Sigmoid colon (tissue), 6 donors: ENCODE measurements at regions not wholly inside any gene's neighbourhood (a gene's known extent, or its start where the extent isn't known, plus 50 kb on each side); places are given as distances from the start of the nearest gene placed in this dataset.
"Not testable (repeated sequence)": the region's sequence is repeated elsewhere in the genome, so short reads cannot be mapped to it uniquely, and the experiment has no call there.

Experiments
- DNase-seq: peaks from one replicate; pipeline ENCODE4 v3.0.0-alpha.2; 2019
- H3K27ac ChIP-seq, 4 donors: fragments of 200-600 bp; sonication (generic); one replicate each; pipeline ENCODE4 v1.5.1; 2016 to 2019; ENCODE audit warnings: mild to moderate bottlenecking in 1 of 4
- H3K27me3 ChIP-seq, 3 donors: fragments of 200-600 bp; sonication (generic); one replicate each; pipeline ENCODE4 v1.5.1; 2019; ENCODE audit warnings: mild to moderate bottlenecking in 1 of 3
- H3K36me3 ChIP-seq, 4 donors: fragments of 200-600 bp; sonication (generic); one replicate each; pipeline ENCODE4 v1.5.1; 2016 to 2019
- H3K4me1 ChIP-seq, 4 donors: fragments of 200-600 bp; sonication (generic); one replicate each; pipeline ENCODE4 v1.5.1; 2017 to 2019
- H3K4me3 ChIP-seq, 4 donors: fragments of 200-600 bp; sonication (generic); one replicate each; pipeline ENCODE4 v1.5.1; 2017 to 2019; ENCODE audit warnings: mild to moderate bottlenecking in 2 of 4, moderate library complexity in 1 of 4
- H3K9me3 ChIP-seq, 4 donors: fragments of 200-600 bp in 3 of 4; sonication (generic) in 3 of 4; one replicate each; pipeline versions ENCODE4 v1.5.1 to v1.6.1; 2013 to 2019
- EP300 ChIP-seq, 4 donors: sonication (generic); formaldehyde crosslinking; IDR thresholded peaks; one replicate each; pipeline ENCODE4 v1.6.1; 2017; ENCODE audit warnings: antibody characterized with exemption in 4 of 4
- POLR2A ChIP-seq, 2 donors: fragments of 450-650 bp; IDR thresholded peaks; one replicate each; pipeline ENCODE4 v1.6.1; 2016; ENCODE audit warnings: antibody characterized with exemption in 2 of 2, mild to moderate bottlenecking in 2 of 2, moderate library complexity in 2 of 2
- POLR2AphosphoS5 ChIP-seq, 4 donors: sonication (generic); formaldehyde crosslinking; IDR thresholded peaks; one replicate each; pipeline ENCODE4 v1.6.1; 2017; ENCODE audit warnings: antibody characterized with exemption in 4 of 4
- whole genome bisulfite sequencing, 2 donors: extraction: QIAGEN DNeasy Blood & Tissue Kit; methylation state at CpG; one replicate each; pipeline ENCODE4 v1.1.7; 2013; 5-methylcytosine and 5-hydroxymethylcytosine counted together
- intact Hi-C: fragments of 100-400 bp; cut with DNase I; formaldehyde crosslinking; loops from one replicate; pipeline ENCODE4 v1.15.1; 2023
- TF ChIP-seq, protein P1 (sequence below), 4 experiments: fragments of 450-650 bp in 3 of 4; fragments of 200-600 bp in 1 of 4; IDR thresholded peaks; one replicate each; pipeline ENCODE4 v1.5.1; 2016 to 2019; ENCODE audit warnings: antibody characterized with exemption in 4 of 4, mild to moderate bottlenecking in 3 of 4, moderate library complexity in 2 of 4
- donor health status: healthy with polysubstance abuse.
- donor health status: healthy.

DNA sequence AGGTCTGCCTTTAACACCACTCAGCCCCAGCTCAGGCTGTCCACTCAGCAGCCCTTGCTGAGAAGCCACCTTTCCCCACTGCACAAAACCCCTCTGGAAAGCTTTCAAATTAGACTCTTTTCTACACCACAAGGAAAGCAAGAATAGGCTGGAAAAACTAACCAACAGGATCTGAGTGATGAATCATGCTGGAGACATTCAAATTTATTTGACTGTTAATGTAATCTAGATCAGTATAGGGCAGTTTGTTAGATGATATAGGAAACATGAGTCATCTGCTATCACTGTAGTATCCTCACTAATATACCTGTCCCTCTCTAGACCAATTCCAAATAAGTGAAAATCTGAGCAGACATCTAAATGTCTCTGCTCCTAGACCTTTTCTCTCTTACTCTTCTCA lies 127.8 kb upstream of the PAM start:
- DNase-seq = no peak
- TF ChIP-seq, protein P1, sequence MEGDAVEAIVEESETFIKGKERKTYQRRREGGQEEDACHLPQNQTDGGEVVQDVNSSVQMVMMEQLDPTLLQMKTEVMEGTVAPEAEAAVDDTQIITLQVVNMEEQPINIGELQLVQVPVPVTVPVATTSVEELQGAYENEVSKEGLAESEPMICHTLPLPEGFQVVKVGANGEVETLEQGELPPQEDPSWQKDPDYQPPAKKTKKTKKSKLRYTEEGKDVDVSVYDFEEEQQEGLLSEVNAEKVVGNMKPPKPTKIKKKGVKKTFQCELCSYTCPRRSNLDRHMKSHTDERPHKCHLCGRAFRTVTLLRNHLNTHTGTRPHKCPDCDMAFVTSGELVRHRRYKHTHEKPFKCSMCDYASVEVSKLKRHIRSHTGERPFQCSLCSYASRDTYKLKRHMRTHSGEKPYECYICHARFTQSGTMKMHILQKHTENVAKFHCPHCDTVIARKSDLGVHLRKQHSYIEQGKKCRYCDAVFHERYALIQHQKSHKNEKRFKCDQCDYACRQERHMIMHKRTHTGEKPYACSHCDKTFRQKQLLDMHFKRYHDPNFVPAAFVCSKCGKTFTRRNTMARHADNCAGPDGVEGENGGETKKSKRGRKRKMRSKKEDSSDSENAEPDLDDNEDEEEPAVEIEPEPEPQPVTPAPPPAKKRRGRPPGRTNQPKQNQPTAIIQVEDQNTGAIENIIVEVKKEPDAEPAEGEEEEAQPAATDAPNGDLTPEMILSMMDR (IDR thresholded peaks at IDR 0.05) = no peak
- Histone ChIP-seq H3K27ac (peak overlapping the region in 1 of 4 donors; percentile 73), H3K4me1 (peaks cover 0 to 46% (median 42%) of the 10 kb centered on the region in 4 donors), H3K27me3 (no peaks in the 10 kb centered on the region), H3K36me3 (no peaks in the 10 kb centered on the region), H3K4me3 (no peak overlapping the region), H3K9me3 (no peaks in the 10 kb centered on the region)
- intact Hi-C loops = loop anchor here (10.0 kb wide), 1 partner anchor 237 kb away; no protein-coding TSS in a partner anchor

DNA sequence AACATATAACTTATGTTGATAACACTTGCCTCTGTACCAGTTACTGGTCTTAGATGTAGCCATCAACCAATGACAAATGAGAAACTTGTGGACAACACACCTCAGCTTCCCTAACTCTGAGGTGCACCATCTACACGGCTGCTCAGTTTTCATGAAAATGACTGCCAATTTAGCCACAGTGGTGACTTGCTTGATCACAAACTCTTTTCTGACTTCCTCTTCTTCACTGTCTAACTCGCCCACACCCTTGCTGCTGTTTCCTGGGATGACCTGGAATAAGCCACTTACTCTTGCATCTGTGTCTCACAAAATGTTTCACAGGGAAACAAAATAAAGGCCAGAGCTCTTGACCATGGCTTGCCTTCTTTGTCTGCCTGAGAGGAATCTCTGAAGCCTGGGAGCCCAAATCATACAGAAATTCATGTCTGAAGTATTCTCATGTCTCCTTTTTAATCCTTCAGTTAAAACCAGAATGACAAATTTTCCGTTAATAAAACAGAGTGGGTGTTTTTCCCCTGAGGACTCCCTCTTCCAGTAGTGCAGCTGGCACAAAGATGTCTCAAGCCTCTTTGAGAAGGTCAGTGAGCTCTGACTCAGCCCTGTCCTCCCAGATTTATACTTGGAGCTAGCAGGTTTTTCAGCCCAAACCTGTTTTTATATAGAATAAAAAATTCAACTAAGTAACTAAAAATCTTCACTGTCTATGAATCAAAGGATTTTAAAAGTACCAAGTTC lies 126.5 kb upstream of the PAM start:
- Histone ChIP-seq H3K27ac (peak overlapping the region in 1 of 4 donors; percentile 32), H3K9me3 (no peaks in the 10 kb centered on the region), H3K4me3 (no peak overlapping the region), H3K27me3 (no peaks in the 10 kb centered on the region), H3K4me1 (peaks cover 0 to 40% (median 37%) of the 10 kb centered on the region in 4 donors), H3K36me3 (no peaks in the 10 kb centered on the region)
- DNase-seq = no peak
- intact Hi-C loops = loop anchor here (10.0 kb wide), 1 partner anchor 236 kb away; no protein-coding TSS in a partner anchor
- TF ChIP-seq, protein P1 (IDR thresholded peaks at IDR 0.05) = no peak
- TF ChIP-seq EP300 (IDR thresholded peaks at IDR 0.05) (no peak), POLR2A (IDR thresholded peaks at IDR 0.05) (no peak), POLR2AphosphoS5 (IDR thresholded peaks at IDR 0.05) (no peak)
- 55 to 66% methylated on average over 3 of the region's 3 CpGs for WGBS, 2 donors

DNA sequence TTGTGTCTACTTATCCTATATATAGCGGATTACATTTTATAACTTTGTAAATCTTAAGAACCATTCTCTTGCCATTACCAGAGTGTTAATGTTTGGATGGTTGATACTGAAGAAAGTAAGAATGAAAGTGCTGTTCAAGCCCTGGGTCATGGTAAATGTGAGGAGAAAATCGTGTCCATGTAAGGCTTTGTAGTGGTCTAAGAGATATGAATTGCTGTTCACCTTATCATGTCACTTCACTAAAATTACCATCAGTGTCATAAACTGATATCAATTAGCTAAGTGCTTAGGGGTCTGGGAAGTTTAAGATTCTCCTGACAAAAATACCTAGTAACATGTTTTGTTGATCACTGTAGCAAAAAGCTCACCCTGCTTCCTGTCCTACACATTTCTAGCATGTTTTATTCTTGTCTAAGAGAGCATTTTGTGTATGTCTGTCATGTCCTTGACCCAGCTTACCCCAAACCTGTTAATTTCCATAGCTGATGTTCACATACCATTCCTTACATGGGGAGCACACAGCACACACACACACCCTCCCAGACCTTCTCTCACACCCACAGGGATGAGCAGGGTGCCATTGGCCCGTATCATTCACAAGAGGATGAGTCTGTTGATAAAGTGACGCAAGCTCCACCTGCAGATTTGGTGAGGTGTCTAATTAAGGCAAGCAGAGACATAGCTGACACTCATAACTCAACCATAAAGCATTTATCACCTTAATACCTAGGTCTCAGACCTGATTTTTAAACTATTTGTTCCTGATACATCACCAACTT lies 125.1 kb upstream of the PAM start:
- TF ChIP-seq POLR2A (IDR thresholded peaks at IDR 0.05) = no peak
- no peak for TF ChIP-seq EP300 (IDR thresholded peaks at IDR 0.05)
- TF ChIP-seq, protein P1 (IDR thresholded peaks at IDR 0.05) = no peak
- TF ChIP-seq POLR2AphosphoS5 (IDR thresholded peaks at IDR 0.05) = no peak
- Histone ChIP-seq H3K4me1 (peaks cover 0 to 26% (median 25%) of the 10 kb centered on the region in 4 donors), H3K4me3 (no peak overlapping the region), H3K27me3 (no peaks in the 10 kb centered on the region), H3K9me3 (no peaks in the 10 kb centered on the region), H3K36me3 (no peaks in the 10 kb centered on the region), H3K27ac (no peak overlapping the region)
- 85 to 91% methylated on average over 4 of the region's 4 CpGs for WGBS, 2 donors
- no peak for DNase-seq
- intact Hi-C loops = loop anchor here (10.0 kb wide), 1 partner anchor 235 kb away; no protein-coding TSS in a partner anchor

DNA sequence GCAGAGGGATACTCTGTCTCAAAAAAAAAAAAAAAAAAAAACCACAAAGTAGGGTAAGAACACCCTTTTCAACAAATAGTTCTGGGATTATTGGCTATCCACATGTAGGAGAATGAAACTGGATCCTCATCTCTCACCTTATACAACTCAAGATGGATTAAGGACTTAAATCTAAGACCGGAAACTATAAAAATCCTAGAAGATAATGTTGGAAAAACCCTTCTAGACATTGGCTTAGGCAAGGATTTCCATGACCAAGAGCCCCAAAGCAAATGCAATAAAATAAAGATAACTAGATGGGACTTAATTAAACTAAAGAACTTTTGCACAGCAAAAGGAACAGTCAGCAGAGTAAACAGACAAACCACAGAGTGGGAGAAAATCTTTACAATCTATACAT lies 119.7 kb upstream of the PAM start:
- H3K27ac ChIP-seq, H3K9me3 ChIP-seq, H3K27me3 ChIP-seq, intact Hi-C loops, DNase-seq, H3K36me3 ChIP-seq, H3K4me3 ChIP-seq: not testable (repeated sequence)
- WGBS, 2 donors = 89 to 93% methylated on average over 1 of the region's 1 CpG
- peaks cover 0 to 11% (median 8%) of the 10 kb centered on the region in 4 donors for H3K4me1 ChIP-seq

DNA sequence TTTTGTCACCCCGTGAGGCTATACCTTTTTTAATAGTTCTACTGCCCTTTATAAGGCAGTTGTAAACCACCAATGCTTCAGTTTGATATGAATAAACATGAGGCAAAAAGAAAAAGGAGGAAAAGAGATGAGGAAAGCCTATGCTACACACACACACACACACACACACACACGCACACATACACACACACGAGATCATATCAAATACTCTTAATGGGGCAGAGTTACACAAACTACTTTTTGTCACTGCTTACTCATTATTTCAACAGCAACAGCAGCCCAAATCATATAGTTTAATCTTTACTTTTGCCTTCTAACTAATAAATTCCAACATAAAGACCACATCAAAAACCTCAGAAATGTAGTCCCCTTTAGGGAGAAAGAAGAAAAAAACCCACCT lies 116.8 kb upstream of the PAM start:
- Histone ChIP-seq H3K36me3 (no peaks in the 10 kb centered on the region), H3K9me3 (no peaks in the 10 kb centered on the region), H3K4me3 (no peak overlapping the region), H3K27ac (peak overlapping the region in 1 of 4 donors; percentile 46), H3K27me3 (no peaks in the 10 kb centered on the region), H3K4me1 (peaks cover 0 to 11% (median 8%) of the 10 kb centered on the region in 4 donors)
- no peak for DNase-seq
- WGBS, 2 donors = 45 to 72% methylated on average over 3 of the region's 3 CpGs
- TF ChIP-seq, protein P1 (IDR thresholded peaks at IDR 0.05) = no peak
- intact Hi-C loops = no loop called here
